ENCODE measurements at regions not wholly inside any gene's neighbourhood (a gene's known extent, or its start where the extent isn't known, plus 50 kb on each side); places are given as distances from the start of the nearest gene placed in this dataset.

DNA sequence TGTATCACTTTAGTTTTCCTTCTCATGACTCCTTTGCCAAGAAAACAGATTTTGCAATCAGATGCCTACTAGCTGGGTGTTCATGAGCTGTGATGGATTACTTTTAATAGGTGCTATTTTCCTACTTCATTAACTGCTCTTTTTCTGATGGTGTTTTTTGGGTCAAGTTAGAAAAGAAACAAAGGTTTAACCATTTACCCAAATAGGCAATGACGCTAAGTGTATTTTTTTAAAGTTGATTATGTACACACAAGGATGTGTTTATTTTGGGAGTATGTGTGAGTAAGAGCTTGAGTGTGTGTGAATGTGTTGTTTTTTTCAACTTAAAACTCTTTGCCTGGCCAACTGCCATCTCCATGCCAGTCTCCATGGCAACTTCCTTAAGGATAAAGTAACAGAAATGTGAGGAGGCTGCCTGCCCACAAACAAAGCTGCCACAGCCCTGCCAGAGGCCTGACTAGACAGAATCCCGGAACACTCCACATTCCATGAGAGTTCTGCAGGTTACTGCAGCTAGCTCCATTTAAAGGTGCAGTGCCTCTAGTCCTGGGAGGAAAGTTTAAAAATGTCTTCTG is 215.6 kb upstream of the RBMS3 start:
- Histone ChIP-seq H3K4me1 (ENCODE audit: control insufficient read depth in 1 of 2, insufficient read depth in 2 of 2, low read length in 2 of 2) (no peaks in the 10 kb centered on the region), H2AFZ (ENCODE audit: insufficient read depth, low read depth, low read length, poor library complexity, severe bottlenecking) (no peak overlapping the region), H3K9ac (ENCODE audit: insufficient read depth, low read length, poor library complexity, severe bottlenecking) (no peak overlapping the region), H3K27me3 (ENCODE audit: control insufficient read depth in 2 of 2, insufficient read depth in 2 of 2, low read length in 2 of 2) (no peaks in the 10 kb centered on the region), H3K9me3 (replicated peaks in 1 of 2; ENCODE audit: control insufficient read depth in 1 of 2, insufficient read depth in 1 of 2, low read length in 2 of 2) (no peaks in the 10 kb centered on the region), H3K4me2 (replicated peaks; ENCODE audit: extremely low read depth, low read length, poor library complexity, severe bottlenecking) (no peak overlapping the region), H3K27ac (ENCODE audit: low read depth in 1 of 2, low read length in 2 of 2) (no peak overlapping the region), H3K4me3 (replicated peaks in 1 of 3; ENCODE audit: low read depth in 2 of 3, low read length in 3 of 3) (no peak overlapping the region), H4K20me1 (ENCODE audit: insufficient read depth, low read length) (no peaks in the 10 kb centered on the region), H3K79me2 (ENCODE audit: insufficient read depth, low read length) (no peaks in the 10 kb centered on the region), H3K36me3 (replicated peaks in 1 of 2; ENCODE audit: control insufficient read depth in 1 of 2, insufficient read depth in 2 of 2, low read length in 2 of 2) (no peaks in the 10 kb centered on the region)
- Mint-ChIP-seq H3K27me3 (ENCODE audit: low read depth in 3 of 3) (peaks cover 0 to 1% (median 0%) of the 10 kb centered on the region in 3 donors), H3K36me3 (no peaks in the 10 kb centered on the region), H3K27ac (no peak overlapping the region), H3K4me1 (no peaks in the 10 kb centered on the region), H3K9me3 (peaks cover 0 to 4% (median 0%) of the 10 kb centered on the region in 7 donors), H3K4me3 (no peak overlapping the region)
- TF ChIP-seq, protein P1, sequence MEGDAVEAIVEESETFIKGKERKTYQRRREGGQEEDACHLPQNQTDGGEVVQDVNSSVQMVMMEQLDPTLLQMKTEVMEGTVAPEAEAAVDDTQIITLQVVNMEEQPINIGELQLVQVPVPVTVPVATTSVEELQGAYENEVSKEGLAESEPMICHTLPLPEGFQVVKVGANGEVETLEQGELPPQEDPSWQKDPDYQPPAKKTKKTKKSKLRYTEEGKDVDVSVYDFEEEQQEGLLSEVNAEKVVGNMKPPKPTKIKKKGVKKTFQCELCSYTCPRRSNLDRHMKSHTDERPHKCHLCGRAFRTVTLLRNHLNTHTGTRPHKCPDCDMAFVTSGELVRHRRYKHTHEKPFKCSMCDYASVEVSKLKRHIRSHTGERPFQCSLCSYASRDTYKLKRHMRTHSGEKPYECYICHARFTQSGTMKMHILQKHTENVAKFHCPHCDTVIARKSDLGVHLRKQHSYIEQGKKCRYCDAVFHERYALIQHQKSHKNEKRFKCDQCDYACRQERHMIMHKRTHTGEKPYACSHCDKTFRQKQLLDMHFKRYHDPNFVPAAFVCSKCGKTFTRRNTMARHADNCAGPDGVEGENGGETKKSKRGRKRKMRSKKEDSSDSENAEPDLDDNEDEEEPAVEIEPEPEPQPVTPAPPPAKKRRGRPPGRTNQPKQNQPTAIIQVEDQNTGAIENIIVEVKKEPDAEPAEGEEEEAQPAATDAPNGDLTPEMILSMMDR (IDR thresholded peaks at IDR 0.05): no peak
- intact Hi-C loops (cut with micrococcal nuclease): no loop called here
- DNase-seq: no peak
- no CpG with 5 or more reads among the region's 2 CpGs for WGBS (ENCODE audit: insufficient coverage)

DNA sequence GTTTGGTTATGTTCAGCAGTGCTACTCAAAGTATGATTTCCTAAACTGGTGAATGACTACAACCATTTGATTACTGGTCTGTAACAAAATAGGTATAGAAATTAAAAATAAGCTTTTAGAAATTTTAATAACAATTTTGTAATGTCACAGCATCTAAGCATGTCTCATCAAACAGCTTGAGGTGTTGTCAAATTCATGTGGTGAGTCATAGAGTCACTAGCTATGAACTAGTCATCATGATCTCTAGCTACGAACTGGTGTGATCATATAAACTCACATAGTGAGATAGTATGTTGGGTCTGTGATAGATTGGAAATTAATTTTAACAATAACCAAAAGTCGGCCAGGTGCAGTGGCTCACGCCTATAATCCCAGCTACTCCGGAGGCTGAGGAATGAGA is 213.9 kb upstream of the RBMS3 start:
- Histone ChIP-seq H3K4me1 (ENCODE audit: control insufficient read depth in 1 of 2, insufficient read depth in 2 of 2, low read length in 2 of 2) (no peaks in the 10 kb centered on the region), H3K4me2 (replicated peaks; ENCODE audit: extremely low read depth, low read length, poor library complexity, severe bottlenecking) (no peak overlapping the region), H3K4me3 (replicated peaks in 1 of 3; ENCODE audit: low read depth in 2 of 3, low read length in 3 of 3) (no peak overlapping the region), H4K20me1 (ENCODE audit: insufficient read depth, low read length) (no peaks in the 10 kb centered on the region), H2AFZ (ENCODE audit: insufficient read depth, low read depth, low read length, poor library complexity, severe bottlenecking) (no peak overlapping the region), H3K9ac (ENCODE audit: insufficient read depth, low read length, poor library complexity, severe bottlenecking) (no peak overlapping the region), H3K79me2 (ENCODE audit: insufficient read depth, low read length) (no peaks in the 10 kb centered on the region), H3K27ac (ENCODE audit: low read depth in 1 of 2, low read length in 2 of 2) (no peak overlapping the region), H3K27me3 (ENCODE audit: control insufficient read depth in 2 of 2, insufficient read depth in 2 of 2, low read length in 2 of 2) (no peaks in the 10 kb centered on the region), H3K9me3 (replicated peaks in 1 of 2; ENCODE audit: control insufficient read depth in 1 of 2, insufficient read depth in 1 of 2, low read length in 2 of 2) (peaks cover 0 to 9% of the 10 kb centered on the region in 2 donors), H3K36me3 (replicated peaks in 1 of 2; ENCODE audit: control insufficient read depth in 1 of 2, insufficient read depth in 2 of 2, low read length in 2 of 2) (no peaks in the 10 kb centered on the region)
- DNase-seq: no peak
- H3K27me3 Mint-ChIP-seq (ENCODE audit: low read depth in 3 of 3): peaks cover 0 to 1% (median 0%) of the 10 kb centered on the region in 3 donors
- H3K27ac Mint-ChIP-seq: no peak overlapping the region
- no peaks in the 10 kb centered on the region for H3K4me1 Mint-ChIP-seq
- no peak overlapping the region for H3K4me3 Mint-ChIP-seq
- TF ChIP-seq, protein P1 (IDR thresholded peaks at IDR 0.05): no peak
- WGBS (ENCODE audit: insufficient coverage): no CpG with 5 or more reads among the region's 4 CpGs
- peaks cover 0 to 6% (median 2%) of the 10 kb centered on the region in 7 donors for H3K9me3 Mint-ChIP-seq
- no peaks in the 10 kb centered on the region for H3K36me3 Mint-ChIP-seq
- intact Hi-C loops (cut with micrococcal nuclease): no loop called here

Data from CD14-positive monocyte (primary cell).